B cell (primary cell): ENCODE measurements at regions not wholly inside any gene's neighbourhood (a gene's known extent, or its start where the extent isn't known, plus 50 kb on each side); places are given as distances from the start of the nearest gene placed in this dataset.

Experiments used
- ATAC-seq: fragments of 200-7000 bp; cut with Tn5 transposase; one replicate; pipeline ENCODE4 v1.10.0; 2021; ENCODE audit warnings: low read depth, mild to moderate bottlenecking, moderate number of reproducible peaks, moderate library complexity
- CTCF ChIA-PET: fragments of 350-600 bp; sonication (Branson Sonifier 250); formaldehyde crosslinking; loops from one replicate; lab custom pipeline; 2021; ENCODE audit warnings: antibody characterized with exemption, inconsistent platforms; lab: Charles Lee
- POLR2A ChIA-PET: fragments of 350-600 bp; sonication (Branson Sonifier 250); formaldehyde crosslinking; loops from one replicate; lab custom pipeline; 2021; ENCODE audit warnings: antibody characterized with exemption; lab: Charles Lee
- DNase-seq: peaks from one replicate; pipeline ENCODE4 v3.0.0; 2013
- H2AFZ ChIP-seq: 2 replicates; pipeline ENCODE4 v1.6.1; 2012; ENCODE audit warnings: mild to moderate bottlenecking, low read depth, low read length; ENCODE audit not compliant: insufficient read depth, poor library complexity, severe bottlenecking
- H3K27ac ChIP-seq, 2 donors: 1 replicate in 1 of 2; 2 replicates in 1 of 2; pipeline ENCODE4 v1.5.1; 2012 to 2013; ENCODE audit warnings: low read length in 2 of 2, mild to moderate bottlenecking in 2 of 2, moderate library complexity in 1 of 2
- H3K27me3 ChIP-seq, 4 experiments: fragments of 200-600 bp in 1 of 4; sonication (generic) in 1 of 4; replicated peaks in 1 of 4; 1 replicate in 2 of 4; 2 replicates in 2 of 4; pipeline versions ENCODE4 v1.6.1 to v1.7.0; 2013 to 2016; ENCODE audit warnings: low read length in 3 of 4, mild to moderate bottlenecking in 2 of 4, mixed read lengths in 1 of 4, moderate library complexity in 1 of 4; ENCODE audit not compliant: insufficient read depth in 4 of 4, control insufficient read depth in 3 of 4; ENCODE audit errors: control extremely low read depth in 1 of 4
- H3K36me3 ChIP-seq, 2 experiments: replicated peaks in 1 of 2; 1 replicate in 1 of 2; 2 replicates in 1 of 2; pipeline versions ENCODE4 v1.6.1 to v1.7.1; 2013; ENCODE audit warnings: low read length in 1 of 2; ENCODE audit not compliant: insufficient read depth in 2 of 2, control insufficient read depth in 1 of 2; ENCODE audit errors: control extremely low read depth in 1 of 2, extremely low read depth in 1 of 2
- H3K4me1 ChIP-seq, 2 donors: fragments of 200-600 bp in 1 of 2; sonication (generic) in 1 of 2; 1 replicate in 1 of 2; 2 replicates in 1 of 2; pipeline versions ENCODE4 v1.5.1 to v1.6.1; 2013 to 2017; ENCODE audit warnings: low read length in 2 of 2; ENCODE audit not compliant: control insufficient read depth in 2 of 2, insufficient read depth in 2 of 2
- H3K4me2 ChIP-seq: replicated peaks from 2 replicates; pipeline ENCODE3; 2012; ENCODE audit warnings: mild to moderate bottlenecking, low read depth, low read length; ENCODE audit not compliant: poor library complexity, severe bottlenecking
- H3K4me3 ChIP-seq, 5 experiments: fragments of 200-600 bp in 1 of 5; sonication (generic) in 1 of 5; 1 replicate in 3 of 5; 2 replicates in 2 of 5; pipeline versions ENCODE4 v1.5.1 to v1.7.0; 2011 to 2016; ENCODE audit warnings: low read length in 4 of 5, mild to moderate bottlenecking in 4 of 5, low read depth in 2 of 5, control low read depth in 1 of 5, moderate library complexity in 1 of 5; ENCODE audit not compliant: insufficient read depth in 1 of 5; ENCODE audit errors: control extremely low read depth in 1 of 5, extremely low read depth in 1 of 5
- H3K79me2 ChIP-seq: fragments of 200-600 bp; sonication (generic); one replicate; pipeline ENCODE4 v1.6.0; 2016; ENCODE audit warnings: low read length; ENCODE audit not compliant: control insufficient read depth, insufficient read depth
- H3K9ac ChIP-seq: fragments of 200-600 bp; sonication (generic); 2 replicates; pipeline ENCODE4 v1.6.1; 2017; ENCODE audit warnings: mild to moderate bottlenecking, low read length, moderate library complexity
- H3K9me3 ChIP-seq, 3 donors: one replicate each; pipeline versions ENCODE4 v1.6.1 to v1.7.1; 2013; ENCODE audit warnings: low read length in 2 of 3; ENCODE audit not compliant: control insufficient read depth in 2 of 3, insufficient read depth in 1 of 3; ENCODE audit errors: control extremely low read depth in 1 of 3
- H4K20me1 ChIP-seq: 2 replicates; pipeline ENCODE4 v1.6.0; 2012; ENCODE audit warnings: mild to moderate bottlenecking, low read length; ENCODE audit not compliant: insufficient read depth, control insufficient read depth, poor library complexity, severe bottlenecking
- H3K27ac Mint-ChIP-seq: one replicate; pipeline ENCODE4 v1.8.0; 2021; ENCODE audit warnings: mixed read lengths
- H3K27me3 Mint-ChIP-seq: one replicate; pipeline ENCODE4 v1.8.0; 2021; ENCODE audit warnings: mixed read lengths
- H3K4me1 Mint-ChIP-seq: one replicate; pipeline ENCODE4 v1.8.0; 2021; ENCODE audit warnings: mixed read lengths
- H3K4me3 Mint-ChIP-seq: one replicate; pipeline ENCODE4 v1.8.0; 2021; ENCODE audit warnings: mixed read lengths
- H3K9me3 Mint-ChIP-seq: one replicate; pipeline ENCODE4 v1.8.0; 2022; ENCODE audit warnings: mixed read lengths; ENCODE audit not compliant: insufficient read depth
- EZH2 ChIP-seq: IDR thresholded peaks from 2 replicates; pipeline ENCODE4 v1.6.1; 2012; ENCODE audit warnings: borderline replicate concordance, low read depth, mild to moderate bottlenecking, moderate library complexity, low read length; ENCODE audit not compliant: insufficient read depth, poor library complexity, severe bottlenecking
- WGBS: methylation state at CpG from one replicate; pipeline ENCODE4 v1.1.5; 2013; ENCODE audit warnings: missing lambda C conversion rate; ENCODE audit not compliant: insufficient coverage; 5-methylcytosine and 5-hydroxymethylcytosine counted together
- intact Hi-C: fragments of 100-400 bp; cut with micrococcal nuclease; formaldehyde crosslinking; loops from one replicate; pipeline ENCODE4 v1.10.0; 2022
- TF ChIP-seq, protein P1 (sequence below): fragments of 200-600 bp; IDR thresholded peaks from one replicate; pipeline ENCODE4 v1.8.0; 2022; ENCODE audit warnings: antibody characterized with exemption, mild to moderate bottlenecking

DNA sequence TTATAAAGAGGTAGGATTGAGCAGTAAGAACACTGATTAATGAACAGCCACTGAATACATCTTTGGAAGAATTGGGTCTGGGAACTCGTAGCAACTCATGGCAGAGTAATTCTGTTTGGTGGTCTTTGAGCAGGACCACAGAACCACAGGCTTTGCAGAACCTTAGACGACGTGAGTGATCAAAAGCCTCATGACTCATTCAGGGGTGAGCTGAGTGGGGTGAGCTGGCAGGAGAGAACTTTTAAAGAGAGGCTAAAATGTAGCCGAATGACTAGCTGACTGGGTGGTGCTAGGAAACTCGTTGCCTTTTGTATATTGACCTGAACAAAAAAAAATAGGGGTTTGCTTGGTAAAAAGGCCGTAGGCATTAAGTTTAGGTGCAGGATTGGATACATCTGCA is 313.8 kb downstream of the TGFB2 start:
- Histone ChIP-seq H3K9me3 (no peaks in the 10 kb centered on the region), H3K4me1 (no peaks in the 10 kb centered on the region), H2AFZ (no peak overlapping the region), H4K20me1 (no peaks in the 10 kb centered on the region), H3K4me3 (no peak overlapping the region), H3K4me2 (no peak overlapping the region), H3K79me2 (no peaks in the 10 kb centered on the region), H3K9ac (no peak overlapping the region), H3K27ac (no peak overlapping the region), H3K27me3 (no peaks in the 10 kb centered on the region), H3K36me3 (no peaks in the 10 kb centered on the region)
- Mint-ChIP-seq H3K27ac (no peak overlapping the region), H3K4me1 (no peaks in the 10 kb centered on the region), H3K9me3 (no peaks in the 10 kb centered on the region), H3K4me3 (no peak overlapping the region), H3K27me3 (peaks cover 16% of the 10 kb centered on the region)
- ATAC-seq, result no peak
- TF ChIP-seq EZH2, result no peak
- TF ChIP-seq, protein P1, sequence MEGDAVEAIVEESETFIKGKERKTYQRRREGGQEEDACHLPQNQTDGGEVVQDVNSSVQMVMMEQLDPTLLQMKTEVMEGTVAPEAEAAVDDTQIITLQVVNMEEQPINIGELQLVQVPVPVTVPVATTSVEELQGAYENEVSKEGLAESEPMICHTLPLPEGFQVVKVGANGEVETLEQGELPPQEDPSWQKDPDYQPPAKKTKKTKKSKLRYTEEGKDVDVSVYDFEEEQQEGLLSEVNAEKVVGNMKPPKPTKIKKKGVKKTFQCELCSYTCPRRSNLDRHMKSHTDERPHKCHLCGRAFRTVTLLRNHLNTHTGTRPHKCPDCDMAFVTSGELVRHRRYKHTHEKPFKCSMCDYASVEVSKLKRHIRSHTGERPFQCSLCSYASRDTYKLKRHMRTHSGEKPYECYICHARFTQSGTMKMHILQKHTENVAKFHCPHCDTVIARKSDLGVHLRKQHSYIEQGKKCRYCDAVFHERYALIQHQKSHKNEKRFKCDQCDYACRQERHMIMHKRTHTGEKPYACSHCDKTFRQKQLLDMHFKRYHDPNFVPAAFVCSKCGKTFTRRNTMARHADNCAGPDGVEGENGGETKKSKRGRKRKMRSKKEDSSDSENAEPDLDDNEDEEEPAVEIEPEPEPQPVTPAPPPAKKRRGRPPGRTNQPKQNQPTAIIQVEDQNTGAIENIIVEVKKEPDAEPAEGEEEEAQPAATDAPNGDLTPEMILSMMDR, result no peak
- ChIA-PET CTCF (no interaction called here), POLR2A (no interaction called here)
- intact Hi-C loops, result no loop called here
- 72% methylated on average over 5 of the region's 6 CpGs for WGBS
- DNase-seq, result no peak

DNA sequence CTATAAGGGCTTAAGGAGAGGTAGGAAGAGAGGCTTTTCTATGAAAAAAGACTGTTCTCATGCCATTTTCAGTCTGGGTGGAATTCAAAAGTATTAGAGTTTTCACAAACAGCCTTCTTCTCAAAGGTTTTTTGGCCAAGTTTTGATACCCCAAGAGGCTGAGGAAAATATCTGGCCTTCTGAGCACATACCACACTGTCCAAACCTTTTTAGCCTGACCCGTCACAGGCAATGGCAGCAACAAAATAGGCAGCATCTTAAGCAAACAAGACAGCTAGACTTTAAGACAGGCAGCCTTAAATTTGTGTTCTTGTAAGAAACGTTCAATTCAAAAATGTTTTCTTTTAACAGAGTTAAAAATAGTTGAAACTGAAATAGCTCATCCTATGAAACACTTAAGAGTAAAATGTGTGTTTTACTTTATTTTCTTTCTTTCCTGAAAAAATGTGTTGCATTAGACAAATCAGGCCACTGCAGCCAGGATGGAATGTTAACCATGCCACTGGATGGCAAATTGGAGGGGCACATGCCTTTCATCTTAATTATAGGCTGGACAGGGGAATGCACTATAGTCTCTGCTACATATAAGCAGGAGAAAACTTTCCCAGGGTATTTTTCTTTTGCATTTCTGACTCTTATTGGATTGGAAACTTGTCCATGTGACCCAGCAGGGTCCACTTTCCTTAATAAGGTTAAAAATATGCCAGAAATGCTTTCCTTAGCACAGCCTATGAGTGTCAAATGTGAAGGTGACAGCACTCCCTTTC is 315.0 kb downstream of the TGFB2 start:
- Histone ChIP-seq H3K9ac (no peak overlapping the region), H4K20me1 (no peaks in the 10 kb centered on the region), H3K4me1 (no peaks in the 10 kb centered on the region), H3K27ac (no peak overlapping the region), H3K27me3 (no peaks in the 10 kb centered on the region), H3K36me3 (no peaks in the 10 kb centered on the region), H3K4me2 (no peak overlapping the region), H3K9me3 (no peaks in the 10 kb centered on the region), H3K79me2 (no peaks in the 10 kb centered on the region), H2AFZ (no peak overlapping the region), H3K4me3 (no peak overlapping the region)
- peaks cover 9% of the 10 kb centered on the region for H3K27me3 Mint-ChIP-seq
- POLR2A ChIA-PET, result no interaction called here
- no peaks in the 10 kb centered on the region for H3K4me1 Mint-ChIP-seq
- TF ChIP-seq EZH2, result no peak
- TF ChIP-seq, protein P1, result no peak
- H3K27ac Mint-ChIP-seq, result no peak overlapping the region
- ATAC-seq, result no peak
- H3K4me3 Mint-ChIP-seq, result no peak overlapping the region
- CTCF ChIA-PET, result no interaction called here
- H3K9me3 Mint-ChIP-seq, result no peaks in the 10 kb centered on the region
- no peak for DNase-seq
- no CpG with 5 or more reads among the region's 2 CpGs for WGBS
- intact Hi-C loops, result no loop called here
